ENCODE measurements at regions not wholly inside any gene's neighbourhood (a gene's known extent, or its start where the extent isn't known, plus 50 kb on each side); places are given as distances from the start of the nearest gene placed in this dataset.

DNA sequence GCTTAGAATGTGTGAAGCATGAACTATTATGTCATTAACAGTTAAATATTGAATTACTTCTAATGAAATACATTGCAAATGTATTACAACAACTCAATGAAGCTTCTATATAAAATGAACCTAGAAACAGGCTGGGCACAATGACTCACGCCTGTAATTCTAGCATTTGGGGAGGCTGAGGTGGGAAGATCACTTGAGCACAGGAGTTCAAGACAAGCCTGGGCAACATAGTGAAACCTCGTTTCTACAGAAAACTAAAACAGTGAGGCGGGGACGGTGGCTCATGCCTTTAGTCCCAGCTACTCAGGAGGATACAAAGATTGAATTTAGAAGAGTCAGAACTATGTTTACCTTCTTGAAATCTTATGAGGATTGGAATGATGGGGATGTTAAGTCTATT is 505.1 kb downstream of the SLITRK5 start:
- Mint-ChIP-seq H3K4me1 (ENCODE audit: low read depth in 2 of 2) (peaks cover 0 to 6% of the 10 kb centered on the region in 2 donors), H3K36me3 (no peaks in the 10 kb centered on the region)
- ATAC-seq = no peak

GRCh38 chr13:88183440-88183839 is 512.3 kb downstream of the SLITRK5 start:
- H3K4me3 Mint-ChIP-seq = no peak overlapping the region
- peaks cover 0 to 7% of the 10 kb centered on the region in 2 donors for H3K4me1 Mint-ChIP-seq (ENCODE audit: low read depth in 2 of 2)
- ATAC-seq = no peak
- H3K27ac Mint-ChIP-seq = no peak overlapping the region
- H3K9me3 Mint-ChIP-seq = peaks cover 4% of the 10 kb centered on the region
- DNase-seq (ENCODE audit: low spot score) = no peak
- H3K27me3 Mint-ChIP-seq = no peaks in the 10 kb centered on the region
- H3K36me3 Mint-ChIP-seq = no peaks in the 10 kb centered on the region

More for the DNA sequence above, 505.1 kb downstream of the SLITRK5 start:
- no peaks in the 10 kb centered on the region for H3K27me3 Mint-ChIP-seq
- no peak overlapping the region for H3K4me3 Mint-ChIP-seq
- H3K27ac Mint-ChIP-seq = no peak overlapping the region
- DNase-seq (ENCODE audit: low spot score) = no peak
- H3K9me3 Mint-ChIP-seq = peaks cover 4% of the 10 kb centered on the region

DNA sequence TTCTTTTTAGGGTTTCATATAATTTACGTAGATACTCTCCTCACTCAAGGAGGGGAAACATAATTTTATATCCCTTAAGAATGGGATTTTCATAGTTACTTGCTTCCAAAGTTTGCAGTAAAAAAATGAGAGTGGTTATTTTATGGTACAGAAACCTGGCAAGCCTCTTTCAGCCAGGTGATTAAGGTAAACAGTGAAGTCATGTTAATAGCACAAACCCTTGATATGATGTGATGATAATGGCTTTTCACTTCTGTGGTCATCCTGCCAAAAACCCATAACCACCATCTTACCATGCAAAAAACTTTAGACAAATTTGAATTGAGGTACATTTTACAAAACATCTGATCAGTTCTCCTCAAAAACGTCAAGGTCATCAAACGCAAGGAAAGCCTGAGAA is 517.8 kb downstream of the SLITRK5 start:
- DNase-seq (ENCODE audit: low spot score) = no peak

GRCh38 chr13:88189728-88190127 is 518.6 kb downstream of the SLITRK5 start:
- ATAC-seq (no peak), DNase-seq (ENCODE audit: low spot score) (no peak)
- Mint-ChIP-seq H3K4me1 (ENCODE audit: low read depth in 2 of 2) (peaks cover 0 to 2% of the 10 kb centered on the region in 2 donors), H3K27me3 (no peaks in the 10 kb centered on the region), H3K27ac (no peak overlapping the region), H3K4me3 (no peak overlapping the region), H3K36me3 (peaks cover 6% of the 10 kb centered on the region), H3K9me3 (peaks cover 2% of the 10 kb centered on the region)

More for the DNA sequence above, 517.8 kb downstream of the SLITRK5 start:
- H3K4me1 Mint-ChIP-seq (ENCODE audit: low read depth in 2 of 2) = peaks cover 0 to 2% of the 10 kb centered on the region in 2 donors
- H3K27me3 Mint-ChIP-seq = no peaks in the 10 kb centered on the region
- H3K9me3 Mint-ChIP-seq = peaks cover 2% of the 10 kb centered on the region
- H3K27ac Mint-ChIP-seq = no peak overlapping the region
- no peak for ATAC-seq
- peaks cover 6% of the 10 kb centered on the region for H3K36me3 Mint-ChIP-seq
- no peak overlapping the region for H3K4me3 Mint-ChIP-seq

GRCh38 chr13:88196106-88196505 is 524.9 kb downstream of the SLITRK5 start:
- DNase-seq (ENCODE audit: low spot score) (no peak), ATAC-seq (no peak)
- no peak overlapping the region for H3K4me3 Mint-ChIP-seq
- no peak overlapping the region for H3K27ac Mint-ChIP-seq
- H3K36me3 Mint-ChIP-seq = peaks cover 25% of the 10 kb centered on the region
- peaks cover 0 to 9% of the 10 kb centered on the region in 2 donors for H3K4me1 Mint-ChIP-seq (ENCODE audit: low read depth in 2 of 2)
- H3K27me3 Mint-ChIP-seq = no peaks in the 10 kb centered on the region
- peaks cover 11% of the 10 kb centered on the region for H3K9me3 Mint-ChIP-seq

GRCh38 chr13:88217372-88217771 is 546.2 kb downstream of the SLITRK5 start:
- Mint-ChIP-seq H3K27ac (no peak overlapping the region), H3K4me1 (ENCODE audit: low read depth in 2 of 2) (no peaks in the 10 kb centered on the region), H3K9me3 (no peaks in the 10 kb centered on the region), H3K4me3 (no peak overlapping the region), H3K27me3 (no peaks in the 10 kb centered on the region), H3K36me3 (no peaks in the 10 kb centered on the region)
- DNase-seq (ENCODE audit: low spot score) (no peak), ATAC-seq (no peak)

DNA sequence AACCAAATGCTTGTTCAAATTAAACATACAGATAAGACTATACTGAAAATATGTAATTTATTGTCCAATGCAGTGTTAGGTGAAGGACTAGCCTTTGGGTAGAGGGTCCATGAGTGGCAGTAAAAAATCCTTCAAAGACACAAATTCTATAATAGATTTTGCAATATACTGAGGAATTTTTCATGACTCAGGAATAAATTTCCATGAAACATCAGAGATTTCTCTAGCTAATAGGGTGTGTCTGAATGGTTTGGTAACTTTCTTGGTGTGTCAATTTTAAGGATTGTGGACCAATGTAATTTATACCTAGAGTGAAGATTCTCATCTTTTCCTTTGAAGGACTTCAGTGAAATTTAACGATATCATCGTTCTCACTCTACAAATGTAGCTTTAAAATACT is 546.7 kb downstream of the SLITRK5 start:
- Mint-ChIP-seq H3K27me3 (no peaks in the 10 kb centered on the region), H3K4me1 (ENCODE audit: low read depth in 2 of 2) (no peaks in the 10 kb centered on the region), H3K9me3 (no peaks in the 10 kb centered on the region), H3K27ac (no peak overlapping the region), H3K36me3 (no peaks in the 10 kb centered on the region), H3K4me3 (no peak overlapping the region)
- no peak for DNase-seq (ENCODE audit: low spot score)
- ATAC-seq = no peak

GRCh38 chr13:88223958-88224357 is 552.8 kb downstream of the SLITRK5 start:
- Mint-ChIP-seq H3K9me3 (peaks cover 3% of the 10 kb centered on the region), H3K4me1 (ENCODE audit: low read depth in 2 of 2) (no peaks in the 10 kb centered on the region), H3K27me3 (no peaks in the 10 kb centered on the region), H3K36me3 (no peaks in the 10 kb centered on the region), H3K27ac (no peak overlapping the region), H3K4me3 (no peak overlapping the region)
- DNase-seq (ENCODE audit: low spot score) = no peak
- ATAC-seq = no peak

DNA sequence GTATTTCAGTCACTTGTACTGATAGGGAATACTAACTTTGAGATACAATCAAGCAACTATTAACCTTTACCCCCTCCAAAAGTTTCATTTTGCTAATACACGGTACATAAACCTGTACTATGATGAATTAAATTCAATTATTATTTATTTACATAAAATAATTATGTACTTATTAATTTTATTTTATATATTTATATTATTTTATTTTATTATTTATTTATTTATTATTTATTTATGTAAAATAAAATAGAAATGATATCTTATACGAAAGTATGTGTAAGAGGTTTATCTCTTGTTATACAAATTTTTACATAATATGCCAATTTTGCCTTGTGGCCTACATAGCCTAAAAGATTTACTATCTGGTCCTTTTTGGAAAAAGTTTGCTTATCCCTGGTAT is 564.3 kb downstream of the SLITRK5 start:
- no peak overlapping the region for H3K4me3 Mint-ChIP-seq
- ATAC-seq = no peak
- no peak for DNase-seq (ENCODE audit: low spot score)
- H3K9me3 Mint-ChIP-seq = no peaks in the 10 kb centered on the region
- H3K27ac Mint-ChIP-seq = no peak overlapping the region
- no peaks in the 10 kb centered on the region for H3K4me1 Mint-ChIP-seq (ENCODE audit: low read depth in 2 of 2)
- no peaks in the 10 kb centered on the region for H3K36me3 Mint-ChIP-seq
- no peaks in the 10 kb centered on the region for H3K27me3 Mint-ChIP-seq

- no peak overlapping the region for H3K27ac Mint-ChIP-seq
- DNase-seq (ENCODE audit: low spot score) (no peak), ATAC-seq (no peak)
- H3K4me3 Mint-ChIP-seq = no peak overlapping the region
- no peaks in the 10 kb centered on the region for H3K27me3 Mint-ChIP-seq
- no peaks in the 10 kb centered on the region for H3K36me3 Mint-ChIP-seq
- H3K9me3 Mint-ChIP-seq = no peaks in the 10 kb centered on the region
- no peaks in the 10 kb centered on the region for H3K4me1 Mint-ChIP-seq (ENCODE audit: low read depth in 2 of 2)
Measured at GRCh38 chr13:88246239-88246638, 575.1 kb downstream of the SLITRK5 start.

- no peak overlapping the region for H3K4me3 Mint-ChIP-seq
- no peak for ATAC-seq
- no peaks in the 10 kb centered on the region for H3K36me3 Mint-ChIP-seq
- H3K9me3 Mint-ChIP-seq = no peaks in the 10 kb centered on the region
- DNase-seq (ENCODE audit: low spot score) = no peak
- H3K27ac Mint-ChIP-seq = no peak overlapping the region
- H3K4me1 Mint-ChIP-seq (ENCODE audit: low read depth in 2 of 2) = no peaks in the 10 kb centered on the region
- H3K27me3 Mint-ChIP-seq = no peaks in the 10 kb centered on the region
Measured at GRCh38 chr13:88248393-88248792, 577.2 kb downstream of the SLITRK5 start.

DNA sequence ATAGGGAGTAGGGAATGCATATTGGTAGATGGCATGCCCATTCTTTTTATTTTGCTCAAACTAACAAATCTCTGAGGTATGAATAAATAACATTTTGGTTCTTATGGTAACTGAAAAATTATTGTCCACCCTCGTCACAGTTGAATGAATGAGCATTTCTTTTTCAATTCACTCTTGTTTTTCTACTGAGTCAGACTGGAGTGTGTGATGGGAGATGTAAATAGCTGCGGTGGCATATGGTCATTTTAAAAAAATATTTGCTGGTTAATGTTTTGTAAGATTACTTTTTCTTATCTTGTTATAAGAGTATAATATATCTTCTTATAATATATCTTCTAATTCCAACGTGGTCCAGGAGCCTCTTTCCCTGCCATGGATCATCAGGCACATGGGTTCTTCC is 586.5 kb downstream of the SLITRK5 start:
- H3K4me1 Mint-ChIP-seq (ENCODE audit: low read depth in 2 of 2) = no peaks in the 10 kb centered on the region
- DNase-seq (ENCODE audit: low spot score) (no peak), ATAC-seq (no peak)
- H3K4me3 Mint-ChIP-seq = no peak overlapping the region
- H3K27me3 Mint-ChIP-seq = no peaks in the 10 kb centered on the region
- H3K27ac Mint-ChIP-seq = no peak overlapping the region
- peaks cover 7% of the 10 kb centered on the region for H3K36me3 Mint-ChIP-seq
- H3K9me3 Mint-ChIP-seq = peaks cover 3% of the 10 kb centered on the region

- peaks cover 17% of the 10 kb centered on the region for H3K36me3 Mint-ChIP-seq
- DNase-seq (ENCODE audit: low spot score) (no peak), ATAC-seq (no peak)
- H3K4me1 Mint-ChIP-seq (ENCODE audit: low read depth in 2 of 2) = no peaks in the 10 kb centered on the region
- no peak overlapping the region for H3K27ac Mint-ChIP-seq
- no peak overlapping the region for H3K4me3 Mint-ChIP-seq
- H3K27me3 Mint-ChIP-seq = no peaks in the 10 kb centered on the region
- peaks cover 7% of the 10 kb centered on the region for H3K9me3 Mint-ChIP-seq
Measured at GRCh38 chr13:88263808-88264207, 592.6 kb downstream of the SLITRK5 start.

- H3K27ac Mint-ChIP-seq = no peak overlapping the region
- no peak overlapping the region for H3K4me3 Mint-ChIP-seq
- DNase-seq (ENCODE audit: low spot score) (no peak), ATAC-seq (no peak)
- H3K9me3 Mint-ChIP-seq = peaks cover 4% of the 10 kb centered on the region
- H3K36me3 Mint-ChIP-seq = no peaks in the 10 kb centered on the region
- H3K27me3 Mint-ChIP-seq = no peaks in the 10 kb centered on the region
- no peaks in the 10 kb centered on the region for H3K4me1 Mint-ChIP-seq (ENCODE audit: low read depth in 2 of 2)
Measured at GRCh38 chr13:88281841-88282240, 610.7 kb downstream of the SLITRK5 start.

GRCh38 chr13:88285329-88285728 is 614.2 kb downstream of the SLITRK5 start:
- H3K27me3 Mint-ChIP-seq = no peaks in the 10 kb centered on the region
- H3K27ac Mint-ChIP-seq = no peak overlapping the region
- peaks cover 1% of the 10 kb centered on the region for H3K36me3 Mint-ChIP-seq
- no peak for DNase-seq (ENCODE audit: low spot score)
- peaks cover 4% of the 10 kb centered on the region for H3K9me3 Mint-ChIP-seq
- no peak for ATAC-seq
- no peak overlapping the region for H3K4me3 Mint-ChIP-seq
- H3K4me1 Mint-ChIP-seq (ENCODE audit: low read depth in 2 of 2) = no peaks in the 10 kb centered on the region

All from natural killer cell treated with Interleukin-12 subunit alpha and Interleukin-12 subunit beta and Interleukin-15 and Interleukin-18, amount 100 ng/mL, for 72 hours (primary cell).